H1 (cell line): ENCODE measurements at regions not wholly inside any gene's neighbourhood (a gene's known extent, or its start where the extent isn't known, plus 50 kb on each side); places are given as distances from the start of the nearest gene placed in this dataset.
"Not testable (repeated sequence)": the region's sequence is repeated elsewhere in the genome, so short reads cannot be mapped to it uniquely, and the experiment has no call there.

Source experiments
- CTCF ChIA-PET: fragments of 300-600 bp; sonication (Branson Sonifier 250); formaldehyde crosslinking; loops from one replicate; lab custom pipeline; 2021; ENCODE audit not compliant: partially characterized antibody; lab: Charles Lee
- POLR2A ChIA-PET: fragments of 300-600 bp; sonication (Branson Sonifier 250); formaldehyde crosslinking; loops from one replicate; lab custom pipeline; 2021; ENCODE audit warnings: inconsistent platforms; ENCODE audit not compliant: partially characterized antibody; lab: Charles Lee
- DNase-seq, 2 experiments: peaks; one replicate each; pipeline versions ENCODE4 v3.0.0 to v3.0.0-alpha.2; 2010 to 2022; ENCODE audit warnings: low spot score in 2 of 2, low read depth in 1 of 2, mixed read lengths in 1 of 2
- FAIRE-seq: peaks from 2 replicates; lab custom pipeline; 2011; peaks lifted over from hg19 to GRCh38; lab: Jason Lieb, UNC
- H2AFZ ChIP-seq: 2 replicates; pipeline ENCODE4 v1.8.1; 2012; ENCODE audit warnings: low read length, inconsistent platforms
- H2AK5ac ChIP-seq: 2 replicates; pipeline ENCODE4 v1.6.1; 2013; ENCODE audit warnings: low read depth, low read length
- H2BK120ac ChIP-seq: replicated peaks from 2 replicates; pipeline ENCODE3; 2013; ENCODE audit warnings: low read depth, low read length, inconsistent platforms
- H2BK12ac ChIP-seq: 2 replicates; pipeline ENCODE4 v1.6.1; 2013; ENCODE audit warnings: low read depth, low read length
- H2BK15ac ChIP-seq: 2 replicates; pipeline ENCODE4 v1.6.1; 2013; ENCODE audit warnings: low read length
- H2BK20ac ChIP-seq: 2 replicates; pipeline ENCODE4 v1.6.1; 2013; ENCODE audit warnings: low read length
- H2BK5ac ChIP-seq: 2 replicates; pipeline ENCODE4 v1.6.1; 2013; ENCODE audit warnings: low read depth, low read length
- H3K14ac ChIP-seq: 2 replicates; pipeline ENCODE4 v1.6.1; 2013; ENCODE audit warnings: inconsistent platforms; ENCODE audit not compliant: insufficient read length
- H3K18ac ChIP-seq: 2 replicates; pipeline ENCODE4 v1.6.1; 2013; ENCODE audit warnings: low read length; ENCODE audit errors: extremely low read depth
- H3K23ac ChIP-seq: 2 replicates; pipeline ENCODE4 v1.6.1; 2013; ENCODE audit warnings: inconsistent platforms; ENCODE audit not compliant: insufficient read length
- H3K23me2 ChIP-seq: 2 replicates; pipeline ENCODE4 v1.6.1; 2013; ENCODE audit warnings: low read depth, low read length
- H3K27ac ChIP-seq: 2 replicates; pipeline ENCODE4 v1.6.1; 2011; ENCODE audit warnings: low read depth, low read length, inconsistent platforms
- H3K27me3 ChIP-seq, 4 experiments: replicated peaks in 1 of 4; 1 replicate in 1 of 4; 2 replicates in 3 of 4; pipeline versions ENCODE4 v1.6.1 to v1.8.1; 2011 to 2013; ENCODE audit warnings: low read length in 3 of 4, mild to moderate bottlenecking in 3 of 4, inconsistent platforms in 2 of 4, mixed read lengths in 2 of 4, moderate library complexity in 1 of 4; ENCODE audit not compliant: control insufficient read depth in 3 of 4, insufficient read depth in 3 of 4; ENCODE audit errors: extremely low read depth in 1 of 4
- H3K36me3 ChIP-seq, 4 experiments: 2 replicates each; pipeline versions ENCODE4 v1.6.1 to v1.8.1; 2011 to 2013; ENCODE audit warnings: mild to moderate bottlenecking in 4 of 4, low read length in 3 of 4, moderate library complexity in 2 of 4, control low read depth in 1 of 4, inconsistent platforms in 1 of 4; ENCODE audit not compliant: insufficient read depth in 4 of 4, control insufficient read depth in 2 of 4
- H3K4ac ChIP-seq: replicated peaks from 2 replicates; pipeline ENCODE3; 2013; ENCODE audit warnings: low read length, low read depth, mixed read lengths, inconsistent platforms; ENCODE audit not compliant: insufficient read length
- H3K4me1 ChIP-seq, 4 experiments: replicated peaks in 1 of 4; 1 replicate in 1 of 4; 2 replicates in 3 of 4; pipeline versions ENCODE4 v1.6.1 to v1.8.1; 2011 to 2013; ENCODE audit warnings: low read length in 3 of 4, inconsistent platforms in 2 of 4, mixed read lengths in 1 of 4; ENCODE audit not compliant: insufficient read depth in 4 of 4, control insufficient read depth in 3 of 4
- H3K4me2 ChIP-seq, 2 experiments: 2 replicates each; pipeline versions ENCODE4 v1.6.1 to v1.8.1; 2011 to 2013; ENCODE audit warnings: low read depth in 2 of 2, low read length in 2 of 2, control low read depth in 1 of 2, inconsistent platforms in 1 of 2, mild to moderate bottlenecking in 1 of 2; ENCODE audit not compliant: insufficient read depth in 1 of 2
- H3K4me3 ChIP-seq, 4 experiments: fragments of 200-600, 300-600 bp in 1 of 4; sonication (generic), shearing (Covaris generic), sonication (Bioruptor Twin) in 1 of 4; 2 replicates each; pipeline versions ENCODE4 v1.5.1 to v1.8.1; 2011 to 2016; ENCODE audit warnings: low read length in 4 of 4, low read depth in 3 of 4, control low read depth in 2 of 4, inconsistent platforms in 2 of 4, mild to moderate bottlenecking in 2 of 4, mixed read lengths in 1 of 4, moderate library complexity in 1 of 4; ENCODE audit not compliant: insufficient read depth in 2 of 4; ENCODE audit errors: extremely low read depth in 1 of 4
- H3K56ac ChIP-seq: replicated peaks from 2 replicates; pipeline ENCODE3; 2013; ENCODE audit warnings: low read depth, mild to moderate bottlenecking, mixed read lengths, low read length, inconsistent platforms; ENCODE audit not compliant: insufficient read length
- H3K79me1 ChIP-seq: 2 replicates; pipeline ENCODE4 v1.6.1; 2013; ENCODE audit warnings: low read depth, low read length, control low read depth
- H3K79me2 ChIP-seq, 2 experiments: 2 replicates each; pipeline versions ENCODE4 v1.6.1 to v1.8.1; 2012 to 2013; ENCODE audit warnings: low read length in 2 of 2, mild to moderate bottlenecking in 2 of 2, inconsistent platforms in 1 of 2; ENCODE audit not compliant: insufficient read depth in 2 of 2, control insufficient read depth in 1 of 2
- H3K9ac ChIP-seq, 4 experiments: replicated peaks in 1 of 4; 1 replicate in 1 of 4; 2 replicates in 3 of 4; pipeline versions ENCODE4 v1.6.1 to v1.8.1; 2011 to 2013; ENCODE audit warnings: low read depth in 3 of 4, low read length in 3 of 4, control low read depth in 2 of 4, mild to moderate bottlenecking in 2 of 4, moderate library complexity in 2 of 4, inconsistent platforms in 1 of 4; ENCODE audit errors: extremely low read depth in 1 of 4
- H3K9me3 ChIP-seq, 2 experiments: 2 replicates each; pipeline versions ENCODE4 v1.6.1 to v1.8.1; 2012 to 2013; ENCODE audit warnings: mild to moderate bottlenecking in 2 of 2, moderate library complexity in 2 of 2, control low read depth in 1 of 2, inconsistent platforms in 1 of 2, low read depth in 1 of 2, low read length in 1 of 2, mixed read lengths in 1 of 2; ENCODE audit not compliant: insufficient read depth in 2 of 2
- H4K20me1 ChIP-seq, 2 experiments: replicated peaks in 1 of 2; 2 replicates each; pipeline versions ENCODE3 to v1.8.1; 2011 to 2013; ENCODE audit warnings: inconsistent platforms in 2 of 2, low read length in 2 of 2, mild to moderate bottlenecking in 1 of 2; ENCODE audit not compliant: insufficient read depth in 2 of 2, control insufficient read depth in 1 of 2
- H4K5ac ChIP-seq: 2 replicates; pipeline ENCODE4 v1.6.1; 2013; ENCODE audit warnings: low read length, low read depth, mixed read lengths, inconsistent platforms; ENCODE audit not compliant: insufficient read length
- H4K8ac ChIP-seq: 2 replicates; pipeline ENCODE4 v1.8.0; 2013; ENCODE audit warnings: mild to moderate bottlenecking, moderate library complexity, low read length, inconsistent platforms; ENCODE audit not compliant: insufficient read depth; ENCODE audit errors: extremely low read depth
- H4K91ac ChIP-seq: replicated peaks from 2 replicates; pipeline ENCODE3; 2013; ENCODE audit warnings: low read length, mixed read lengths, inconsistent platforms; ENCODE audit not compliant: insufficient read length
- RAD21 ChIP-seq, 2 experiments: IDR thresholded peaks in 1 of 2; conservative IDR thresholded peaks in 1 of 2; 2 replicates each; pipeline ENCODE4 v1.6.1; 2011; ENCODE audit warnings: low read depth in 2 of 2, low read length in 2 of 2, improper control_type of control experiment in 1 of 2, inconsistent platforms in 1 of 2, mild to moderate bottlenecking in 1 of 2, moderate library complexity in 1 of 2
- whole genome bisulfite sequencing, 2 experiments: shearing (Covaris generic) in 1 of 2; methylation state at CpG; one replicate each; pipeline versions ENCODE4 v1.1.6 to v1.1.7; 2013 to 2015; ENCODE audit warnings: low lambda C conversion rate in 2 of 2, mixed read lengths in 2 of 2, inconsistent platforms in 1 of 2, low coverage in 1 of 2, missing lambda C conversion rate in 1 of 2; ENCODE audit not compliant: insufficient replicate concordance in 2 of 2, insufficient coverage in 1 of 2, insufficient read length in 1 of 2; ENCODE audit errors: extremely low coverage in 1 of 2, missing lambda C conversion rate in 1 of 2; 5-methylcytosine and 5-hydroxymethylcytosine counted together
- TF ChIP-seq, protein P1 (sequence below), 3 experiments: IDR thresholded peaks; 1 replicate in 2 of 3; 2 replicates in 1 of 3; pipeline versions ENCODE4 v1.5.1 to v1.6.1; 2011; ENCODE audit warnings: low read length in 3 of 3, mild to moderate bottlenecking in 3 of 3, inconsistent platforms in 2 of 3, low read depth in 1 of 3, moderate library complexity in 1 of 3; ENCODE audit not compliant: insufficient read depth in 1 of 3; ENCODE audit errors: control extremely low read depth in 1 of 3

- CTCF ChIA-PET = interaction anchor here (1.0 to 1.6 kb wide), 3 partner anchors 28 to 61 kb away, joined by 3 to 6 read pairs (median 3); no protein-coding TSS in a partner anchor
- H4K91ac ChIP-seq, H2BK120ac ChIP-seq, H3K56ac ChIP-seq, H3K9me3 ChIP-seq, H3K18ac ChIP-seq, FAIRE-seq, H3K4me2 ChIP-seq, H2BK5ac ChIP-seq, DNase-seq, POLR2A ChIA-PET, H2AK5ac ChIP-seq, H3K4ac ChIP-seq, H3K14ac ChIP-seq, H3K4me3 ChIP-seq, H3K27ac ChIP-seq, H3K27me3 ChIP-seq, H3K4me1 ChIP-seq, H4K5ac ChIP-seq, H4K20me1 ChIP-seq, H4K8ac ChIP-seq, H2BK20ac ChIP-seq, H2AFZ ChIP-seq, H3K9ac ChIP-seq, H3K36me3 ChIP-seq, H2BK12ac ChIP-seq, H3K79me1 ChIP-seq, H2BK15ac ChIP-seq, H3K23me2 ChIP-seq, H3K23ac ChIP-seq, H3K79me2 ChIP-seq: not testable (repeated sequence)
- TF ChIP-seq, protein P1, sequence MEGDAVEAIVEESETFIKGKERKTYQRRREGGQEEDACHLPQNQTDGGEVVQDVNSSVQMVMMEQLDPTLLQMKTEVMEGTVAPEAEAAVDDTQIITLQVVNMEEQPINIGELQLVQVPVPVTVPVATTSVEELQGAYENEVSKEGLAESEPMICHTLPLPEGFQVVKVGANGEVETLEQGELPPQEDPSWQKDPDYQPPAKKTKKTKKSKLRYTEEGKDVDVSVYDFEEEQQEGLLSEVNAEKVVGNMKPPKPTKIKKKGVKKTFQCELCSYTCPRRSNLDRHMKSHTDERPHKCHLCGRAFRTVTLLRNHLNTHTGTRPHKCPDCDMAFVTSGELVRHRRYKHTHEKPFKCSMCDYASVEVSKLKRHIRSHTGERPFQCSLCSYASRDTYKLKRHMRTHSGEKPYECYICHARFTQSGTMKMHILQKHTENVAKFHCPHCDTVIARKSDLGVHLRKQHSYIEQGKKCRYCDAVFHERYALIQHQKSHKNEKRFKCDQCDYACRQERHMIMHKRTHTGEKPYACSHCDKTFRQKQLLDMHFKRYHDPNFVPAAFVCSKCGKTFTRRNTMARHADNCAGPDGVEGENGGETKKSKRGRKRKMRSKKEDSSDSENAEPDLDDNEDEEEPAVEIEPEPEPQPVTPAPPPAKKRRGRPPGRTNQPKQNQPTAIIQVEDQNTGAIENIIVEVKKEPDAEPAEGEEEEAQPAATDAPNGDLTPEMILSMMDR (IDR thresholded peaks at IDR 0.05; ENCODE audit: control extremely low read depth in 1 of 3, insufficient read depth in 1 of 3, low read depth in 1 of 3, low read length in 3 of 3) = peak in 1 of 3 experiments; percentile 22; a peak in 1 of 4 replicates
- TF ChIP-seq RAD21 (IDR thresholded peaks at IDR 0.05 in 1 of 2, conservative IDR thresholded peaks at IDR 0.05 in 1 of 2; ENCODE audit: low read depth in 2 of 2, low read length in 2 of 2) = peak; percentile 12 to 22; a peak in 2 of 4 replicates
- 85% methylated on average over 10 of the region's 10 CpGs; no CpG with 5 or more reads in 1 of the 2 experiments for WGBS, 2 experiments
These were observed 208.7 kb upstream of the FRG1 start for GRCh38 chr4:189731989-189732388.
